HG03095 (cell line): ENCODE measurements at regions not wholly inside any gene's neighbourhood (a gene's known extent, or its start where the extent isn't known, plus 50 kb on each side); places are given as distances from the start of the nearest gene placed in this dataset.

Experiments used
- ATAC-seq: cut with Tn5 transposase; IDR thresholded peaks from one replicate; pipeline ENCODE4 v1.9.1; 2021; ENCODE audit warnings: moderate library complexity; ENCODE audit not compliant: unreplicated experiment

GRCh38 chr5:57824047-57824446 is 341.4 kb upstream of the ACTBL2 start:
- ATAC-seq = no peak

GRCh38 chr5:57822651-57823050 is 340.0 kb upstream of the ACTBL2 start:
- ATAC-seq = no peak

GRCh38 chr5:57818397-57818796 is 335.8 kb upstream of the ACTBL2 start:
- ATAC-seq = no peak

- no peak for ATAC-seq
Observed at GRCh38 chr5:57817924-57818323, 335.3 kb upstream of the ACTBL2 start.

- no peak for ATAC-seq
Observed at GRCh38 chr5:57817001-57817453, 334.4 kb upstream of the ACTBL2 start.

- ATAC-seq = no peak
Observed at GRCh38 chr5:57816108-57816507, 333.5 kb upstream of the ACTBL2 start.

- no peak for ATAC-seq
Observed at GRCh38 chr5:57805732-57806131, 323.1 kb upstream of the ACTBL2 start.

GRCh38 chr5:57805170-57805569 is 322.6 kb upstream of the ACTBL2 start:
- no peak for ATAC-seq

- ATAC-seq = no peak
Observed at GRCh38 chr5:57804505-57804904, 321.9 kb upstream of the ACTBL2 start.

GRCh38 chr5:57804007-57804444 is 321.4 kb upstream of the ACTBL2 start:
- no peak for ATAC-seq

GRCh38 chr5:57802131-57802530 is 319.5 kb upstream of the ACTBL2 start:
- no peak for ATAC-seq

- no peak for ATAC-seq
Observed at GRCh38 chr5:57795203-57795602, 312.6 kb upstream of the ACTBL2 start.

GRCh38 chr5:57791875-57792274 is 309.3 kb upstream of the ACTBL2 start:
- no peak for ATAC-seq

GRCh38 chr5:57785946-57786345 is 303.3 kb upstream of the ACTBL2 start:
- no peak for ATAC-seq

- no peak for ATAC-seq
Observed at GRCh38 chr5:57784121-57784520, 301.5 kb upstream of the ACTBL2 start.

GRCh38 chr5:57783693-57784092 is 301.1 kb upstream of the ACTBL2 start:
- ATAC-seq = no peak

GRCh38 chr5:57780961-57781325 is 298.3 kb upstream of the ACTBL2 start:
- no peak for ATAC-seq

- no peak for ATAC-seq
Observed at GRCh38 chr5:57780306-57780960, 297.8 kb upstream of the ACTBL2 start.

GRCh38 chr5:57779383-57780223 is 297.0 kb upstream of the ACTBL2 start:
- ATAC-seq = no peak

GRCh38 chr5:57778501-57779091 is 296.0 kb upstream of the ACTBL2 start:
- ATAC-seq = no peak

- ATAC-seq = no peak
Observed at GRCh38 chr5:57777174-57777581, 294.6 kb upstream of the ACTBL2 start.

- no peak for ATAC-seq
Observed at GRCh38 chr5:57776035-57776434, 293.4 kb upstream of the ACTBL2 start.
